ENCODE measurements at regions not wholly inside any gene's neighbourhood (a gene's known extent, or its start where the extent isn't known, plus 50 kb on each side); places are given as distances from the start of the nearest gene placed in this dataset.

- H3K4me3 ChIP-seq (ENCODE audit: low read depth, low read length, poor library complexity, severe bottlenecking) = no peak overlapping the region
- no peak overlapping the region for H3K9ac ChIP-seq (ENCODE audit: low read length)
- H3K9me2 ChIP-seq (ENCODE audit: low read depth, low read length) = no peaks in the 10 kb centered on the region
- TF ChIP-seq EZH2 (IDR thresholded peaks at IDR 0.05; ENCODE audit: borderline replicate concordance, low read length) = no peak
- TF ChIP-seq CTCF (IDR thresholded peaks at IDR 0.05; ENCODE audit: low read length) = no peak
- no peaks in the 10 kb centered on the region for H3F3A ChIP-seq (ENCODE audit: insufficient read depth, low read length)
- H3K27ac ChIP-seq (ENCODE audit: low read depth, low read length, poor library complexity, severe bottlenecking) = no peak overlapping the region
- H2AFZ ChIP-seq (ENCODE audit: low read length) = no peak overlapping the region
- no peaks in the 10 kb centered on the region for H3K79me2 ChIP-seq (ENCODE audit: insufficient read depth, low read length)
- H3K27me3 ChIP-seq (ENCODE audit: insufficient read depth, low read length) = no peaks in the 10 kb centered on the region
- no peaks in the 10 kb centered on the region for H3K9me3 ChIP-seq (ENCODE audit: low read length)
- H3K4me2 ChIP-seq (ENCODE audit: low read length) = no peak overlapping the region
- H3K4me1 ChIP-seq (ENCODE audit: insufficient read depth, low read length, severe bottlenecking) = no peaks in the 10 kb centered on the region
- H3K36me3 ChIP-seq (ENCODE audit: insufficient read depth, low read length) = no peaks in the 10 kb centered on the region
- no peaks in the 10 kb centered on the region for H4K20me1 ChIP-seq (ENCODE audit: insufficient read depth, low read length)
Measured at GRCh38 chr22:22759889-22760546, 115.6 kb downstream of the GGTLC2 start.

DNA sequence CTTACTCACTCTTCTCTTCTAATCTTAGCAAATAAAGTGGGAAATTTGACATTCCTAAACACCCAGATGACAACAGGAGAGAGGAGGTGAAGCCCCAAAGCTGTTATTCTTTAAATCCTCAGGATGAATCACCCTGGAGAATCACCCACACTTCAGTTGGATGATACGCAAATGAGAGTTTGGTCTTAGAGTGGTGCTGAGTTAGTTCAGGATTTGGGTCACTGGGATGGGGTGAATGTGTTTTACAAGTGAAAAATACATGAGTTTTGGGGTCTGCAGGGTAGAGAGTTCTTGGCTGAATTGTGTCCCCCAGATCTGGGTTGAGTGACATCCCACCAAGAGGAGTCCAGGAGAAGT lies 117.2 kb downstream of the GGTLC2 start:
- Histone ChIP-seq H3K4me2 (ENCODE audit: low read length) (no peak overlapping the region), H2AFZ (ENCODE audit: low read length) (no peak overlapping the region), H3K4me3 (ENCODE audit: low read depth, low read length, poor library complexity, severe bottlenecking) (no peak overlapping the region), H3F3A (ENCODE audit: insufficient read depth, low read length) (no peaks in the 10 kb centered on the region), H3K9me3 (ENCODE audit: low read length) (no peaks in the 10 kb centered on the region), H3K79me2 (ENCODE audit: insufficient read depth, low read length) (no peaks in the 10 kb centered on the region), H3K27me3 (ENCODE audit: insufficient read depth, low read length) (no peaks in the 10 kb centered on the region), H3K4me1 (ENCODE audit: insufficient read depth, low read length, severe bottlenecking) (no peaks in the 10 kb centered on the region), H3K9me2 (ENCODE audit: low read depth, low read length) (no peaks in the 10 kb centered on the region), H3K9ac (ENCODE audit: low read length) (no peak overlapping the region), H3K36me3 (ENCODE audit: insufficient read depth, low read length) (no peaks in the 10 kb centered on the region), H3K27ac (ENCODE audit: low read depth, low read length, poor library complexity, severe bottlenecking) (no peak overlapping the region), H4K20me1 (ENCODE audit: insufficient read depth, low read length) (no peaks in the 10 kb centered on the region)
- TF ChIP-seq EZH2 (IDR thresholded peaks at IDR 0.05; ENCODE audit: borderline replicate concordance, low read length) (no peak), CTCF (IDR thresholded peaks at IDR 0.05; ENCODE audit: low read length) (no peak)

DNA sequence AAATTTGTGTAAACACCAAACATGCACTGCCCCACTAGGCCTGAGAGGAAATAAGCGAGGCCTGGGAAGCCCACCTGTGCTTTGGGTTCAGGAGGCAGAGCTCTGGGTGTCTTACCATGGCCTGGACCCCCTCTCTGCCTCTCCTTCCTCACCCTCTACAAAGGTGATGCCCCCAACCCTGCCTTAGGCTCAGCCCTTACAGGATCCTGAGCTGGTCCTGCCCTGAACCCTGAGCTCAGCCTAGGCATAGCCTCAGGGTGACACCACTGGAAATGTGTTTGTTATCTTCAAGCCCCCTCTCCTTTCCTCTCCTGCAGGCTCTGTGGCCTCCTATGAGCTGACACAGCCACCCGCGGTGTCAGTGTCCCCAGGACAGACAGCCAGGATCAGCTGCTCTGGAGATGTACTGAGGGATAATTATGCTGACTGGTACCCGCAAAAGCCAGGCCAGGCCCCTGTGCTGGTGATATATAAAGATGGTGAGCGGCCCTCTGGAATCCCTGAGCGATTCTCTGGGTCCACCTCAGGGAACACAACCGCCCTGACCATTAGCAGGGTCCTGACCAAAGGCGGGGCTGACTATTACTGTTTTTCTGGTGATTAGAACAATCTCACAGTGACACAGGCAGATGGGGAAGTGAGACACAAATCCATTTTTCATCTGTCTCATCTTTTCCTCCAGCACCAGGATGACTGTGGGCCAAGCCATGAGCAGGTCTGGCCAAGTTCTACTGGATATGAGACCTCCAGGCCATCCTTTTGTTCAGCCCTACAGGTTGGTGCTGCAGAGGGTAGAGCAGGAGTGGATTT lies 117.8 kb downstream of the GGTLC2 start:
- Histone ChIP-seq H3K27me3 (ENCODE audit: insufficient read depth, low read length) (no peaks in the 10 kb centered on the region), H3K9me2 (ENCODE audit: low read depth, low read length) (no peaks in the 10 kb centered on the region), H4K20me1 (ENCODE audit: insufficient read depth, low read length) (no peaks in the 10 kb centered on the region), H3K36me3 (ENCODE audit: insufficient read depth, low read length) (no peaks in the 10 kb centered on the region), H3K4me3 (ENCODE audit: low read depth, low read length, poor library complexity, severe bottlenecking) (no peak overlapping the region), H2AFZ (ENCODE audit: low read length) (no peak overlapping the region), H3K4me2 (ENCODE audit: low read length) (no peak overlapping the region), H3K27ac (ENCODE audit: low read depth, low read length, poor library complexity, severe bottlenecking) (no peak overlapping the region), H3K79me2 (ENCODE audit: insufficient read depth, low read length) (no peaks in the 10 kb centered on the region), H3K9me3 (ENCODE audit: low read length) (no peaks in the 10 kb centered on the region), H3F3A (ENCODE audit: insufficient read depth, low read length) (no peaks in the 10 kb centered on the region), H3K4me1 (ENCODE audit: insufficient read depth, low read length, severe bottlenecking) (no peaks in the 10 kb centered on the region), H3K9ac (ENCODE audit: low read length) (no peak overlapping the region)
- TF ChIP-seq EZH2 (IDR thresholded peaks at IDR 0.05; ENCODE audit: borderline replicate concordance, low read length) (no peak), CTCF (IDR thresholded peaks at IDR 0.05; ENCODE audit: low read length) (no peak)

Measured in OCI-LY1 (cell line).